CD4-positive, alpha-beta T cell (primary cell): ENCODE measurements at regions not wholly inside any gene's neighbourhood (a gene's known extent, or its start where the extent isn't known, plus 50 kb on each side); places are given as distances from the start of the nearest gene placed in this dataset.

ENCODE experiments used
- ATAC-seq: fragments of 200-7000 bp; cut with Tn5 transposase; one replicate; pipeline ENCODE4 v1.10.0; 2022; ENCODE audit warnings: mild to moderate bottlenecking; ENCODE audit not compliant: poor library complexity
- CTCF ChIA-PET: fragments of 350-600 bp; sonication (Branson Sonifier 250); formaldehyde crosslinking; loops from one replicate; lab custom pipeline; 2021; ENCODE audit warnings: antibody characterized with exemption, inconsistent platforms; lab: Charles Lee
- POLR2A ChIA-PET: fragments of 350-600 bp; sonication (Branson Sonifier 250); formaldehyde crosslinking; loops from one replicate; lab custom pipeline; 2021; ENCODE audit warnings: antibody characterized with exemption, inconsistent platforms; lab: Charles Lee
- DNase-seq, 14 experiments: peaks; one replicate each; pipeline ENCODE4 v3.0.0-alpha.2; 2013 to 2020; ENCODE audit warnings: mixed read lengths in 2 of 14
- H3K27ac ChIP-seq, 2 donors: one replicate each; pipeline versions ENCODE4 v1.5.1 to v1.7.0; 2013; ENCODE audit warnings: low read length in 2 of 2, low read depth in 1 of 2, mild to moderate bottlenecking in 1 of 2
- H3K27me3 ChIP-seq, 2 experiments: 1 replicate in 1 of 2; 2 replicates in 1 of 2; pipeline versions ENCODE4 v1.6.1 to v1.7.0; 2013; ENCODE audit warnings: low read length in 2 of 2, control low read depth in 1 of 2, mild to moderate bottlenecking in 1 of 2, moderate library complexity in 1 of 2; ENCODE audit not compliant: insufficient read depth in 2 of 2, control insufficient read depth in 1 of 2
- H3K36me3 ChIP-seq: one replicate; pipeline ENCODE4 v1.6.1; 2013; ENCODE audit warnings: low read length, control low read depth; ENCODE audit not compliant: insufficient read depth
- H3K4me1 ChIP-seq: one replicate; pipeline ENCODE4 v1.6.1; 2013; ENCODE audit warnings: low read length, control low read depth; ENCODE audit not compliant: insufficient read depth
- H3K4me3 ChIP-seq: one replicate; pipeline ENCODE4 v1.5.1; 2013; ENCODE audit warnings: mild to moderate bottlenecking, low read length, moderate library complexity
- H3K9me3 ChIP-seq, 2 experiments: 1 replicate in 1 of 2; 2 replicates in 1 of 2; pipeline versions ENCODE4 v1.6.1 to v1.7.0; 2013; ENCODE audit warnings: low read length in 2 of 2, mild to moderate bottlenecking in 2 of 2, control low read depth in 1 of 2, moderate library complexity in 1 of 2; ENCODE audit not compliant: control insufficient read depth in 1 of 2, insufficient read depth in 1 of 2
- H3K27ac Mint-ChIP-seq: one replicate; pipeline ENCODE4 v1.8.0; 2020; ENCODE audit warnings: mixed read lengths
- H3K27me3 Mint-ChIP-seq: one replicate; pipeline ENCODE4 v1.8.0; 2021; ENCODE audit warnings: mixed read lengths
- H3K36me3 Mint-ChIP-seq: one replicate; pipeline ENCODE4 v1.8.0; 2021; ENCODE audit warnings: low read depth, mixed read lengths
- H3K4me1 Mint-ChIP-seq: one replicate; pipeline ENCODE4 v1.8.0; 2021; ENCODE audit warnings: low read depth, mixed read lengths
- H3K4me3 Mint-ChIP-seq: one replicate; pipeline ENCODE4 v1.8.0; 2020; ENCODE audit warnings: mild to moderate bottlenecking, mixed read lengths
- H3K9me3 Mint-ChIP-seq: one replicate; pipeline ENCODE4 v1.8.0; 2020; ENCODE audit warnings: mixed read lengths
- CTCF ChIP-seq: fragments of 200-600 bp; IDR thresholded peaks from one replicate; pipeline ENCODE4 v1.8.0; 2022; ENCODE audit warnings: antibody characterized with exemption, mild to moderate bottlenecking
- intact Hi-C, 2 experiments: fragments of 100-400 bp; cut with DNase I in 1 of 2; cut with micrococcal nuclease in 1 of 2; formaldehyde crosslinking; loops; one replicate each; pipeline versions ENCODE4 v1.15.1 to v1.9.0; 2023 to 2025; cut with DNase I, micrococcal nuclease

GRCh38 chr3:106610362-106610959, 741.6 kb upstream of the CBLB start:
- Histone ChIP-seq H3K27ac (no peak overlapping the region), H3K4me1 (no peaks in the 10 kb centered on the region), H3K9me3 (no peaks in the 10 kb centered on the region), H3K27me3 (no peaks in the 10 kb centered on the region), H3K36me3 (no peaks in the 10 kb centered on the region), H3K4me3 (no peak overlapping the region)
- no peak for TF ChIP-seq CTCF
- Mint-ChIP-seq H3K4me3 (no peak overlapping the region), H3K9me3 (peaks cover 2% of the 10 kb centered on the region), H3K36me3 (no peaks in the 10 kb centered on the region), H3K27ac (no peak overlapping the region), H3K27me3 (no peaks in the 10 kb centered on the region), H3K4me1 (no peaks in the 10 kb centered on the region)
- DNase-seq = no peak
- intact Hi-C loops = loop anchor here in 1 of 2 experiments (2.0 kb wide), 1 partner anchor 924 kb away; no protein-coding TSS in a partner anchor
- ChIA-PET POLR2A (no interaction called here), CTCF (interaction anchor here (0.7 to 1.4 kb wide), 5 partner anchors 92 to 1242 kb away, joined by 3 to 6 read pairs (median 4); no protein-coding TSS in a partner anchor)
- ATAC-seq = no peak

GRCh38 chr3:106611116-106611515, 742.3 kb upstream of the CBLB start:
- H3K27me3 ChIP-seq = no peaks in the 10 kb centered on the region
- Mint-ChIP-seq H3K27me3 (no peaks in the 10 kb centered on the region), H3K27ac (no peak overlapping the region), H3K4me1 (no peaks in the 10 kb centered on the region), H3K9me3 (peaks cover 2% of the 10 kb centered on the region), H3K36me3 (no peaks in the 10 kb centered on the region), H3K4me3 (no peak overlapping the region)
- TF ChIP-seq CTCF = no peak
- CTCF ChIA-PET = no interaction called here
- no peak overlapping the region for H3K27ac ChIP-seq
- no peaks in the 10 kb centered on the region for H3K36me3 ChIP-seq
- no peaks in the 10 kb centered on the region for H3K4me1 ChIP-seq
- POLR2A ChIA-PET = no interaction called here
- intact Hi-C loops = loop anchor here in 1 of 2 experiments (2.0 kb wide), 1 partner anchor 924 kb away; no protein-coding TSS in a partner anchor
- ATAC-seq = no peak
- no peak overlapping the region for H3K4me3 ChIP-seq
- H3K9me3 ChIP-seq = no peaks in the 10 kb centered on the region
- no peak for DNase-seq

GRCh38 chr3:106611841-106612240, 743.0 kb upstream of the CBLB start:
- no peaks in the 10 kb centered on the region for H3K36me3 ChIP-seq
- no peaks in the 10 kb centered on the region for H3K36me3 Mint-ChIP-seq
- DNase-seq = no peak
- no peaks in the 10 kb centered on the region for H3K4me1 ChIP-seq
- no peaks in the 10 kb centered on the region for H3K4me1 Mint-ChIP-seq
- H3K27ac ChIP-seq = no peak overlapping the region
- H3K27me3 Mint-ChIP-seq = no peaks in the 10 kb centered on the region
- intact Hi-C loops = loop anchor here in 1 of 2 experiments (2.0 kb wide), 1 partner anchor 925 kb away; no protein-coding TSS in a partner anchor
- H3K4me3 ChIP-seq = no peak overlapping the region
- H3K27ac Mint-ChIP-seq = no peak overlapping the region
- no peak overlapping the region for H3K4me3 Mint-ChIP-seq
- TF ChIP-seq CTCF = no peak
- ATAC-seq = no peak
- peaks cover 2% of the 10 kb centered on the region for H3K9me3 Mint-ChIP-seq
- CTCF ChIA-PET = no interaction called here
- POLR2A ChIA-PET = no interaction called here
- H3K27me3 ChIP-seq = no peaks in the 10 kb centered on the region
- no peaks in the 10 kb centered on the region for H3K9me3 ChIP-seq
